Effector CD4-positive, alpha-beta T cell (primary cell): ENCODE measurements at regions not wholly inside any gene's neighbourhood (a gene's known extent, or its start where the extent isn't known, plus 50 kb on each side); places are given as distances from the start of the nearest gene placed in this dataset.
"Not testable (repeated sequence)": the region's sequence is repeated elsewhere in the genome, so short reads cannot be mapped to it uniquely, and the experiment has no call there.

Experiments used
- DNase-seq: peaks from one replicate; pipeline ENCODE4 v3.0.0-alpha.2; 2020

DNA sequence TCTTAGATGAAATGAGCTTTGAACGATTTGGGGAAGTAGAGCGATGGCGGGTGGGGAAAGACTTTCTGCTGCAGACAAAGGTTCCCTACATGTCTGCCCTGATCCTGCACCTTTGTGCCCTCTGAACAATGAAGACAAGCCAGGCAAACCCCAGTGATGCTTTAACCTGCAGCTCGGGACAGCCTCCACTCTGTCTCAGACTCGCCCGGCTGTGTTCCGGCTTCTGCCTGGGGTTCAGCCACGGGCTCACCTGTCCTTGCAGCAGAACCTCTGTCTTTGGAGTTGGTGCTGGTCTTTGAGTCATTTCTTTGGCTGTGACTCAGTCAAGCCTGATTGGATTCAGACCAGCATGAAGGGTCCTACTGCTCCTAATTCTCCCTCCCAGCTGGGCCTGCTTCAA, 823.6 kb upstream of the TPTE start:
- not testable (repeated sequence) for DNase-seq

- not testable (repeated sequence) for DNase-seq
Observed at GRCh38 chr21:9705016-9705415, 816.4 kb upstream of the TPTE start.

DNA sequence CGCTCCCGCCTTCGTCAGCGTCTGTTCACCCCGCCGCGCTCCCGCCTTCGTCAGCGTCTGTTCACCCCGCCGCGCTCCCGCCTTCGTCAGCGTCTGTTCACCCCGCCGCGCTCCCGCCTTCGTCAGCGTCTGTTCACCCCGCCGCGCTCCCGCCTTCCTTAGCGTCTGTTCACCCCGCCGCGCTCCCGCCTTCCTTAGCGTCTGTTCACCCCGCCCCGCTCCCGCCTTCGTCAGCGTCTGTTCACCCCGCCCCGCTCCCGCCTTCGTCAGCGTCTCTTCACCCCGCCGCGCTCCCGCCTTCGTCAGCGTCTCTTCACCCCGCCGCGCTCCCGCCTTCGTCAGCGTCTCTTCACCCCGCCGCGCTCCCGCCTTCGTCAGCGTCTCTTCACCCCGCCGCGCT, 815.9 kb upstream of the TPTE start:
- DNase-seq: not testable (repeated sequence)

DNA sequence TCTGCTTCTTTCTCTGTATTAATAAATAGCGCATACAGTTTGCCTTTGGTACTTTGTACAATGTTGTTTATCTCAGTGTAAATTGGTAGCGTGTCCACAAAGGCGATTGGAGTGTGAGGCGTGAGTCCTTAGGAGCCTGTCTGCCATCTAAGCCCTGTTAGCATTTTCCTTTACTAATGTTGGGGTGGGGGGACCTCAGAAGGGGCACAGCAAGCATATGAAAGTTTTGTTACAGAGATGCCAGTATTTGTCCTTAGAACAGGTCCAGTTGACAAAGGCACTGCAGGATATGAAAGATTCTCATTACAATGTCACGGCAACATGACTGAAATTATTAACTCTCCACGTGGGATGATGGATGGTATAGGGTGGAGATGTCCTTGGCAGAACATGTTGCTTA, 796.8 kb upstream of the TPTE start:
- DNase-seq: not testable (repeated sequence)

GRCh38 chr21:9727187-9727586, 794.2 kb upstream of the TPTE start:
- DNase-seq: not testable (repeated sequence)

- not testable (repeated sequence) for DNase-seq
Observed at GRCh38 chr21:9728219-9728992, 793.0 kb upstream of the TPTE start.

- no peak for DNase-seq
Observed at GRCh38 chr21:9730866-9731265, 790.5 kb upstream of the TPTE start.

- not testable (repeated sequence) for DNase-seq
Observed at GRCh38 chr21:9731317-9731716, 790.1 kb upstream of the TPTE start.

DNA sequence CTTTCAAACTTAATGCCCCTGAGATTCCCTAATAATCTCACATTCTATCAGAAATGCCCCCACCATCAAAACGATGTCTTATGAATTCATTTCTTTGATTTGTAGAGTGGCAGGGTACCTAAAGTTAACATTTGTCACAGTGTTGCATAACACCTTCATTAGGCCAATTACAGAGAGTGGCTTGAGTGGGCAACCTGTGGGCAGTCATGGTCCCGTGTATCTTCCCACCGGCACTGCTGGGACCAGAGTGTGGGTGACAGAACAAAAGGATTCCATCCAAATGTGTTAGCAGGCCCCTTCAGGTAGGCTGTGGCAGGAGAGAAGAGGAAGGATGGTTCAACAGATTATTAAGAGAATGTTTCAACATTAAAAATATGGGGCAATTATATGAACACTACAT, 788.8 kb upstream of the TPTE start:
- not testable (repeated sequence) for DNase-seq

DNA sequence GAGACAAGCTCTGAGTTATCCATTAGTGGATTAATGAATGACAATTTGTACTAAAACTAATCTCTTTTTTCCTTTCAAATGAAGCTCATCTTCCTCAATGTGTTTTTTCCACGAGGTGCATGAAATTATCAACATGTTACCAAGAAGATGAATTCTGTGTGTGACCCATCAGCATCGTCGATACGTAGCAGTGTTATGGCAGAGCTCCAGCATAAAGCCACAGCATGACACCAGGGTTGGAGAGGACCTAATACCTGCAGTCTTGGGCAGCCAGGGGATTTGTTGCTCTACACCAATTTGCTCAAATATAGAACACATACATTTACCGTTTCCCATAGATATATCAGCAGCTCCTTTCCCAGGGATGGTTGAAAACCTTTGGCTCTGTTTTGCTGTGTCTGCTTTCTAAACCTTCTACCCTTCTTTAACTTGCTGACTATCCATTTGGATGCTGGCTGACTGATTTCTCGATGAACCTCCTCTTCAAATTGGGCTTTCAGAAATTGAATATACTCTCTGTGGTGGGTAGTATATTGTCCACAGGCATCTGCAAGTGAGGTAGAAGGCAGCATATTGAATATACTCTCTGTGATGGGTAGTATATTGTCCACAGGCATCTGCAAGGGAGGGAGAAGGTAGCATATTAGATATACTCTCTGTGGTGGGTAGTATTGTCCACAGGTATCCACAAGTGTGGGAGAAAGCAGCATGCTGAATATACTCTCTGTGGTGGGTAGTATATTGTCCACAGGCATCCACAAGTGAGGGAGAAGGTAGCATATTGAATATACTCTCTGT, 787.4 kb upstream of the TPTE start:
- DNase-seq: not testable (repeated sequence)

GRCh38 chr21:9735421-9735961, 785.9 kb upstream of the TPTE start:
- DNase-seq: no peak

DNA sequence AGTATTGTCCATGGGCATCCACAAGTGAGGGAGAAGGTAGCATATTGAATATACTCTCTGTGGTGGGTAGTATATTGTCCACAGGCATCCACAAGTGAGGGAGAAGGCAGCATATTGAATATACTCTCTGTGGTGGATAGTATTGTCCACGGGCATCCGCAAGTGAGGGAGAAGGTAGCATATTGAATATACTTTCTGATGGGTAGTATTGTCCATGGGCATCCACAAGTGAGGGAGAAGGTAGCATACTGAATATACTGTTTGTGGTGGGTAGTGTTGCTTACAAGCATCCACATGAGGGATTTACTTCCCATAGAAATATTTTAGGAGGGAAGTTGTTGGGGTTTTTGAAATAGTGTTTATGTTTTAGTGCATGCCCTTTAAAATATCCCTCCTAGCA, 784.1 kb upstream of the TPTE start:
- not testable (repeated sequence) for DNase-seq

- DNase-seq: not testable (repeated sequence)
Observed at GRCh38 chr21:9737871-9738515, 783.4 kb upstream of the TPTE start.

DNA sequence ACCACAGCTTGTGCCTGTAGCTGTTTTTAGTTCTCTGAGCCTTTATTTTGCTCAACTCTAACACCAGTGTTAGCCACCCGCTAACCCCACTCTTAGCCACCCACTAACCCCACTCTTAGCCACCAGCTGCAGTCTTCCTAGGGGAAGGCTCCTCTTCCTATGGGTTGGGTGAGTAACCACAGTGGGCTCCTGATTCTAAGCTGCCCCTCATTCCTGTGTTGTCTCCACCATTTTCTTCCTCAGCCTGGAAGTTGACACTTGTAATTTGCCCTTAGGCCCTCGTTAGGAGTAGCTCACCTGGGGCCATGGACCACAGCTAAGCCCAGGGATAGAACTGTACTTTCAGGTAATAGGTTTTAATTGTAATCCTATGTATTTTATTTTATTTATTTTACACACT, 782.9 kb upstream of the TPTE start:
- no peak for DNase-seq

GRCh38 chr21:9739240-9739639, 782.1 kb upstream of the TPTE start:
- no peak for DNase-seq

DNA sequence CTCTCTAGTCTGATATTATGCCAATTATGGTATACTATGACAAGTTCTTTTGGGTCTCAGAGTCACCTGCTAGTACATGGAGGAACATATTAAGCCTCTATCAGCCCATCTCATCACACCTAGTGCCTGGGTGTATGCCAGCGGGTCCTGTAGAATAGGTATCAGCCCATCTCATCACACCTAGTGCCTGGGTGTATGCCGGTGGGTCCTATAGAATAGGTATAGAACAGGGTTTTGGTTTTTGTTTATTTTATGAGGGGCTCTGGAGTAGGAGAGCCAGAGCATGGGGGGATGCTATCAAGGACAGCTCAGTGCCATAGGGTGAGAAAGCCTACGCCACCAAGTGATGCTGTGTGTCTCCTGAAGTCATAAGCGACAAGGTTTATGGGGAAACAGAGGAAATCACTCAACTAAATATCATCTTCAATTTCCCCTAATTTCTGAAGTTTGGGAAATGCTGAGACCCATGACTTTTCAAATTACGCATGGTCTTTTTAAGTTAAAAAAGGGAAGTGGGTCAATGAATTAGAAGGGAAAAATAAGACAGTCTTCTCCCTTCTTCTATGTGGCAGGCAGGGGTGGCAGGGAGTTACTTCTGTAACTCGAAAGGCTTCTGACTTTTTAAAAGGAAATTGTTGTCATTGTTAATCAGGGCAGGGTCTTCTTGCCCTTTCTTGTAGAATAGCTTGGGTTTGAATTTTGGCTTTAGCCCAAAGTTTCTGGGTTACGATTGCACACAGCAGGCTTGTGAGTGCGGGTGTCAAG, 781.0 kb upstream of the TPTE start:
- DNase-seq: not testable (repeated sequence)

- not testable (repeated sequence) for DNase-seq
Observed at GRCh38 chr21:9740991-9741742, 780.2 kb upstream of the TPTE start.

DNA sequence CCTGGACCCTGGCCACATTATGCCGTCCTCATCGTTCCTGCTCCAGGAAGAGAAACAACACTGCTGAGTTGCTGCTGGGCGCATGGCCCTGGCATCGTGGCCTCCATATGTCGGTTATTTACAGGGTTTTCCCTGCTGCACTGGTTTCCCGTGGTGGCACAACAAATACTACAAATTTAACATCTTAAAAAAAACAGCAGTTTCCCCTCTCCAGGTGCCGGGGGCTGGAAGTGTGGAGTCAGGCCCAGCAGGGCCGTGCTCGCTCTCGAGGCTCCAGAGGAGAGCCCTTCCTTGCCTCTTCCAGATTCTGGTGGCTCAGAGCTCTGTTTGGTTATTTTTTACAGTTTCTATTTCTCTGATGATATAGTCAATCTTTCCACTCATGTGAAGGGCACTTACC, 777.8 kb upstream of the TPTE start:
- not testable (repeated sequence) for DNase-seq

DNA sequence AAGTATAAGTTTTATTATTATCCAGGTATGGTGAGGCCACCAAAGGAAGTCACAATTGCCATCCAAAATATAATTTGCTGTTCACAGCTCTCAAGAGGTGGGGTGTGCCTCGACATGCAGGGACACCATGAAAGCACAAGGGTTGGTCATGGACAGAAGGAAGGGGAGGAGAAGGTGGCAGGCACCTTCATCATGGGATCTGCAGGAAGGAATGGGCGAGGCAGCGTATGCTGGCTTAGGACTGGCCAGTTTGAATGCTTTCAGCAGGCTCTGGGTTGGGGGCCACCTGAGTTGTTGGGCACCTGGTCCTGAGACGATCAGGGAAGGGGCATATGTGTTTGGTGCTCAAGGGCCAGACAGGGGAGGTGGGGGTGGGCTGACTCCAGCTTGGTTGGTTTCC, 777.2 kb upstream of the TPTE start:
- not testable (repeated sequence) for DNase-seq

DNA sequence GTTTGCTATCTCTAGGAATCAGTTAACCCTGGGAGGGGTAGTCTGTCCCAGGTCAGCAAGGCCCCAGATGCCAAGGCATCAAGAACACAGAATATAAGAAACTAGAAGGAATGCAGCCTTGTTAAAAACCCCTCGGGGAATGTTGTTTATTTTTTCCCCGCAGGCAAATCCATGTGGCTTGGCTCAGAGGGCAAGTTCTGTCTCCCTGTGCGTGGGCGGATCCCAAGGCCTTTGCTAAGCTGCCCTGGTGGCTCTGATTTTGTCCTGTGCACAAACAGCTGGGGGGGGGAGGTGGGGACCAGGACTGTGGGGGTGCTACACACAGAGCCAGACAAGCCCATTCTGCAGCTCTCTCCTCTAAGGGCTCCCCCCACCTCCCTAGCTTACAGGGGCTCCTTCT, 776.8 kb upstream of the TPTE start:
- not testable (repeated sequence) for DNase-seq

- not testable (repeated sequence) for DNase-seq
Observed at GRCh38 chr21:9745457-9746108, 775.8 kb upstream of the TPTE start.
